GM18517 (cell line): ENCODE measurements at regions not wholly inside any gene's neighbourhood (a gene's known extent, or its start where the extent isn't known, plus 50 kb on each side); places are given as distances from the start of the nearest gene placed in this dataset.

Source experiments
- ATAC-seq: cut with Tn5 transposase; IDR thresholded peaks from one replicate; pipeline ENCODE4 v1.9.1; 2021; ENCODE audit warnings: mild to moderate bottlenecking, moderate library complexity; ENCODE audit not compliant: unreplicated experiment

GRCh38 chr4:23741681-23742191, 148.1 kb downstream of the PPARGC1A start:
- ATAC-seq, result no peak

- no peak for ATAC-seq
Observed at GRCh38 chr4:23737571-23737970, 152.3 kb downstream of the PPARGC1A start.

- ATAC-seq, result no peak
Observed at GRCh38 chr4:23736466-23736865, 153.4 kb downstream of the PPARGC1A start.

GRCh38 chr4:23734000-23734399, 155.8 kb downstream of the PPARGC1A start:
- no peak for ATAC-seq

- ATAC-seq, result no peak
Observed at GRCh38 chr4:23733476-23733875, 156.4 kb downstream of the PPARGC1A start.

- no peak for ATAC-seq
Observed at GRCh38 chr4:23730998-23731397, 158.8 kb downstream of the PPARGC1A start.

- ATAC-seq, result no peak
Observed at GRCh38 chr4:23728971-23729370, 160.9 kb downstream of the PPARGC1A start.

- no peak for ATAC-seq
Observed at GRCh38 chr4:23728393-23728792, 161.5 kb downstream of the PPARGC1A start.

GRCh38 chr4:23720556-23720955, 169.3 kb downstream of the PPARGC1A start:
- ATAC-seq, result no peak

GRCh38 chr4:23718435-23718834, 171.4 kb downstream of the PPARGC1A start:
- ATAC-seq, result no peak

- ATAC-seq, result no peak
Observed at GRCh38 chr4:23717528-23718248, 172.2 kb downstream of the PPARGC1A start.

GRCh38 chr4:23710298-23710697, 179.5 kb downstream of the PPARGC1A start:
- ATAC-seq, result no peak

GRCh38 chr4:23707652-23708026, 182.2 kb downstream of the PPARGC1A start:
- no peak for ATAC-seq

GRCh38 chr4:23706972-23707651, 182.7 kb downstream of the PPARGC1A start:
- ATAC-seq, result no peak

GRCh38 chr4:23700197-23700596, 189.7 kb downstream of the PPARGC1A start:
- ATAC-seq, result no peak

- ATAC-seq, result no peak
Observed at GRCh38 chr4:23697722-23698121, 192.1 kb downstream of the PPARGC1A start.

- ATAC-seq, result no peak
Observed at GRCh38 chr4:23697001-23697528, 192.8 kb downstream of the PPARGC1A start.

GRCh38 chr4:23686169-23686897, 203.5 kb downstream of the PPARGC1A start:
- ATAC-seq, result no peak

- ATAC-seq, result no peak
Observed at GRCh38 chr4:23685471-23685870, 204.4 kb downstream of the PPARGC1A start.

GRCh38 chr4:23680671-23681518, 209.0 kb downstream of the PPARGC1A start:
- ATAC-seq, result no peak
